Adrenal gland (tissue), 9 donors: ENCODE measurements at regions not wholly inside any gene's neighbourhood (a gene's known extent, or its start where the extent isn't known, plus 50 kb on each side); places are given as distances from the start of the nearest gene placed in this dataset.

Experiments used
- DNase-seq, 7 donors: peaks; one replicate each; pipeline ENCODE4 v3.0.0-alpha.2; 2019 to 2020
- H3K27ac ChIP-seq, 5 donors: fragments of 200-600 bp; sonication (generic) in 4 of 5; 1 replicate in 3 of 5; 2 replicates in 2 of 5; pipeline versions ENCODE4 v1.5.1 to v1.8.0; 2016 to 2020; ENCODE audit warnings: mild to moderate bottlenecking in 1 of 5
- H3K27me3 ChIP-seq: fragments of 200-600 bp; 2 replicates; pipeline ENCODE4 v1.8.0; 2021
- H3K36me3 ChIP-seq, 2 donors: fragments of 200-600 bp; replicated peaks in 1 of 2; 1 replicate in 1 of 2; 2 replicates in 1 of 2; pipeline versions ENCODE4 v1.5.1 to v1.8.0; 2018 to 2022
- H3K4me1 ChIP-seq, 2 donors: fragments of 200-600 bp; replicated peaks in 1 of 2; 1 replicate in 1 of 2; 2 replicates in 1 of 2; pipeline versions ENCODE4 v1.5.1 to v1.8.0; 2018 to 2021
- H3K4me3 ChIP-seq, 4 donors: fragments of 200-600 bp; sonication (generic) in 3 of 4; one replicate each; pipeline ENCODE4 v1.5.1; 2016 to 2018
- H3K9me3 ChIP-seq, 3 donors: fragments of 200-600 bp; sonication (generic) in 1 of 3; replicated peaks in 1 of 3; 1 replicate in 2 of 3; 2 replicates in 1 of 3; pipeline versions ENCODE4 v1.5.1 to v1.8.0; 2016 to 2021
- POLR2A ChIP-seq, 2 donors: fragments of 450-650 bp; IDR thresholded peaks; one replicate each; pipeline ENCODE4 v1.6.1; 2017; ENCODE audit warnings: antibody characterized with exemption in 2 of 2, mild to moderate bottlenecking in 2 of 2, moderate library complexity in 1 of 2
- WGBS, 4 donors: extraction: QIAGEN DNeasy Blood & Tissue Kit in 2 of 4; methylation state at CpG; one replicate each; pipeline versions ENCODE4 v1.1.5 to v1.1.7; 2013 to 2017; 5-methylcytosine and 5-hydroxymethylcytosine counted together
- intact Hi-C, 2 donors: fragments of 100-400 bp; cut with DNase I; formaldehyde crosslinking; loops; one replicate each; pipeline versions ENCODE4 v1.14.1 to v1.15.0; 2022 to 2023
- TF ChIP-seq, protein P1 (sequence below), 6 experiments: fragments of 450-650 bp in 4 of 6; fragments of 200-600 bp in 2 of 6; sonication (generic) in 1 of 6; IDR thresholded peaks; 1 replicate in 5 of 6; 2 replicates in 1 of 6; pipeline versions ENCODE4 v1.5.1 to v1.8.0; 2016 to 2021; ENCODE audit warnings: antibody characterized with exemption in 6 of 6, mild to moderate bottlenecking in 2 of 6, moderate library complexity in 1 of 6
- donor health status: healthy with polysubstance abuse.
- donor health status: Bipolar disorder and iron deficiency.
- donor health status: DM: yes; HTN: yes; CAD: no.
- donor health status: DM: no; HTN: no; CAD: no.
- donor health status: DM: no; HTN: no; CAD: no.

DNA sequence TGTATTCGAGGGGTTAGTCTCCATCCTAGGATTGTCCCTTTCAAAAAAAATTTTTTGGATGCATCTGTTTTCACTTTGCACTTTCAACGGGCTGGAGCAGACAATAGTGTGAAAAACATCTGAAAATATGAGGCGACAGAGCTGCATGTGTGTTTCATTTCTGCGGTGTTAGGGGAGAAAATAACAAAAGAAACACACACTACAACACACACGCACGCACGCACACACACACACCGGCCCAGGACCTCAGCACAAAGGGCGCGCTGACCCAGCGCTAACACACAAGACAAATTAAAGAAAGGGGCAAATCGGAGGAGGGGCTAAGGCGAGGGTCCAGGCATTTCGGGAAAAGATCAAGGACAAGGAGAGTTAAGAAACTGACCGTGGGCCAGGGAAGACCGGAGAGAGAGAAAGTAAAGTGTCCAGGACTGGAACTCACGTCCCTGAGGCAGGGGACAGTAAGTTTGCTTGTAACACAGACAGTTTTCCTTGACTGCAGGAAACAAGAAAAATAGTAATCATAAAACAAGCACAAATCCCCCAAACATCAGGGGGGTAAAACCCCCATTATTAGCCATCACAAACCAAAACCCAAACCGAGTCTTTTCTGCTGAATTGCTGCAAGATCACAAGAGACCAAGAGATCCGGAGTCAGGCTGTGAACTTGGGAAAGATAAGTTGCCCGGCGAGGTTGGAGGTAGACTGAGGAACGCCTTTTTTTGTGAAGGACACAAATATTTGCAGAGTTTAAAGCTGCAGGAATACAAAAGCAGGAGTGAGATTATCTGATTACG, 302.1 kb downstream of the PARP8 start:
- Histone ChIP-seq H3K4me3 (peak overlapping the region in 1 of 4 donors; percentile 61), H3K27me3 (peaks cover 65% of the 10 kb centered on the region), H3K27ac (no peak overlapping the region), H3K9me3 (no peaks in the 10 kb centered on the region), H3K4me1 (peaks cover 15 to 39% of the 10 kb centered on the region in 2 donors), H3K36me3 (no peaks in the 10 kb centered on the region)
- WGBS, 4 donors = 10 to 15% (median 12%) methylated on average over 23 of the region's 23 CpGs
- no peak for TF ChIP-seq POLR2A (IDR thresholded peaks at IDR 0.05)
- TF ChIP-seq, protein P1, sequence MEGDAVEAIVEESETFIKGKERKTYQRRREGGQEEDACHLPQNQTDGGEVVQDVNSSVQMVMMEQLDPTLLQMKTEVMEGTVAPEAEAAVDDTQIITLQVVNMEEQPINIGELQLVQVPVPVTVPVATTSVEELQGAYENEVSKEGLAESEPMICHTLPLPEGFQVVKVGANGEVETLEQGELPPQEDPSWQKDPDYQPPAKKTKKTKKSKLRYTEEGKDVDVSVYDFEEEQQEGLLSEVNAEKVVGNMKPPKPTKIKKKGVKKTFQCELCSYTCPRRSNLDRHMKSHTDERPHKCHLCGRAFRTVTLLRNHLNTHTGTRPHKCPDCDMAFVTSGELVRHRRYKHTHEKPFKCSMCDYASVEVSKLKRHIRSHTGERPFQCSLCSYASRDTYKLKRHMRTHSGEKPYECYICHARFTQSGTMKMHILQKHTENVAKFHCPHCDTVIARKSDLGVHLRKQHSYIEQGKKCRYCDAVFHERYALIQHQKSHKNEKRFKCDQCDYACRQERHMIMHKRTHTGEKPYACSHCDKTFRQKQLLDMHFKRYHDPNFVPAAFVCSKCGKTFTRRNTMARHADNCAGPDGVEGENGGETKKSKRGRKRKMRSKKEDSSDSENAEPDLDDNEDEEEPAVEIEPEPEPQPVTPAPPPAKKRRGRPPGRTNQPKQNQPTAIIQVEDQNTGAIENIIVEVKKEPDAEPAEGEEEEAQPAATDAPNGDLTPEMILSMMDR (IDR thresholded peaks at IDR 0.05) = no peak
- no peak for DNase-seq
- intact Hi-C loops = loop anchor here (5.0 to 10.0 kb wide), 2 partner anchors 1034 to 1036 kb away; no protein-coding TSS in a partner anchor

DNA sequence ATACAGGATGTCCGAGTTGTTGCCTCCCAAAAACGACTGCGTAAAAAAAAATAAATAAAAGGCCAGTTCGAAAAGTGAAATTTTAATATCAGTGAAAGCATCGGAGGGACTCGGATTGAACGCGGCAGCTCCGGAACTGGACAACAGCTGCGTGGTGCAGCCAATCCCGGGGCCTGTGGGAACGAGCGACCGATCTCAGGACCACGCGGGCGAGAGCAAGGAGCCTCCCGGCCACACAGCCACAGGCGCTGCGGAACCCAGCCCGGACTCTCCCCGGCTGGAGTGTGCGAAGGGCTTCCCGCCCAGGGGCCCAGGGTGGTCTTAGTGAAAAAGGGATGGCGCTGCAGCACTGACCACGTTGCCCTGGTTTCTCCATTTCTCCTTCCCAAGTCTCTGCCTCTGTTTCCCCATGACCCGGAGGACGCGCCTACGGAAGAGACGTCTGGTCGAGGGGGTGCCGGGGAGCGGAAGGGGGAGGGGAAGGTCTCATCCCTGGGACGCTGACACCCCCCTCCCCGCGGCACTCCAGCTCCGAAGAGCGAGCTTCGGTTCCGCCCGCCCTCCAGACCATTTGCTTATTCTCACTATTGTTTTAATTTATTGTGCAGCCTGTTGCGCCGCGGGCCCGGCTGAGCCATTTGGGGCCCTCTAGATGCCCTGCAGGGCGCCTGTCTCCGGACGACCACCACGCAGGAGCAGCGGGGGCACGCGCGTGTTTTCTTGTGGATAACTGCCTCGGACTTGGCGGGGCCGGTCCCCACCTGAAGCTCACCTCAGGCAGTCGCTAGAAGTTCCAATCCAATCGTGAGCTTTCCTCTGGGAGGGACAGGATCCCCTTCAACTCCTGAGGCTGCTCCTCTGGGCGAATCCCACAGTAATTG, 303.0 kb downstream of the PARP8 start:
- intact Hi-C loops = loop anchor here (5.0 to 10.0 kb wide), 2 partner anchors 1033 to 1035 kb away; no protein-coding TSS in a partner anchor
- Histone ChIP-seq H3K4me1 (peaks cover 10 to 31% of the 10 kb centered on the region in 2 donors), H3K4me3 (peak overlapping the region in 1 of 4 donors; percentile 61), H3K9me3 (no peaks in the 10 kb centered on the region), H3K27ac (peak overlapping the region in 1 of 5 donors; percentile 26), H3K36me3 (no peaks in the 10 kb centered on the region), H3K27me3 (peaks cover 61% of the 10 kb centered on the region)
- WGBS, 4 donors = 3 to 6% (median 4%) methylated on average over 47 to 60 of the region's 60 CpGs
- no peak for TF ChIP-seq POLR2A (IDR thresholded peaks at IDR 0.05)
- TF ChIP-seq, protein P1 (IDR thresholded peaks at IDR 0.05) = no peak
- peak in 1 of 7 donors; percentile 64 for DNase-seq

DNA sequence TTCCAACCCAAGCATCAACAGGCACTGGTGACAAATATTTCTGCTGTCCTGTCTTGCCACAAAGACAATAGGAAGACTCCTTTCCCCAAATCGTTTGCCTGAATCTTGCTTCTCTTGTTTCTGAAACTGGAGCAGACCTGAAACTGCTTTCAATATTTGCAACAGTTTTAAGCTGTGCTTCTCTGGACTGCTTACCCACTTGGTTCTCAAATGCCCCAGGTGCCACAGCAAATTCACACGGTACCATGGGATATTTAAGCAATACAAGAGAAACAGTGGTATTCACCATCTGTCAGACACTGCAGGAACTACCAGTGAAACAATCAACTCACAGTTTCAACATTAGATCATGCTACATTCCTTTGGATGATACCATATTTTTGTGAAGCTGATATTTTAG, 309.4 kb downstream of the PARP8 start:
- no peaks in the 10 kb centered on the region for H3K9me3 ChIP-seq
- H3K36me3 ChIP-seq = no peaks in the 10 kb centered on the region
- no peak overlapping the region for H3K27ac ChIP-seq
- no peaks in the 10 kb centered on the region for H3K4me1 ChIP-seq
- H3K4me3 ChIP-seq = no peak overlapping the region
- peaks cover 6% of the 10 kb centered on the region for H3K27me3 ChIP-seq
- WGBS, 4 donors = 55 to 70% (median 61%) methylated on average over 2 of the region's 2 CpGs
- intact Hi-C loops = no loop called here
- TF ChIP-seq, protein P1 (IDR thresholded peaks at IDR 0.05) = no peak
- TF ChIP-seq POLR2A (IDR thresholded peaks at IDR 0.05) = no peak
- DNase-seq = no peak

DNA sequence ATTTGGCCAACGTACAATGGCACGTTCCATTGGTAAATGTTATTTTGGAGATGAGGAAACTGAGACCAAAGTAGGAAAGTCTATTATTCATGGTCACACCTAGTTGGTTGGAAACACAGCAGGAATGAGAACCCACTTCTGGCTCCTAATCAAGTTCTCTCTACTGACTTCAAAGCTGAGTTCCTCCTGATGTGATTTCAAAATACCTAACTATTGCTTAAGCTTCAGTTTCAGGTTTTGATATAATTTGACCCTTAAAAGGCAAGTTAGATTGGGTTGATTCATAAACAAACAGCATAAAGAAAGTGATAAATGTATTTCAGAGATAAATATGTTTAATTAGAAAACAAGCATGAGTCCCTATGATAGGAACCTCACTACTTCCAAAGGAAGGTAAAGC, 312.5 kb downstream of the PARP8 start:
- DNase-seq = no peak
- Histone ChIP-seq H3K4me1 (no peaks in the 10 kb centered on the region), H3K4me3 (no peak overlapping the region), H3K36me3 (no peaks in the 10 kb centered on the region), H3K27ac (no peak overlapping the region), H3K27me3 (no peaks in the 10 kb centered on the region), H3K9me3 (no peaks in the 10 kb centered on the region)
- TF ChIP-seq POLR2A (IDR thresholded peaks at IDR 0.05) = no peak
- TF ChIP-seq, protein P1 (IDR thresholded peaks at IDR 0.05) = no peak
- intact Hi-C loops = no loop called here
- 79 to 89% (median 87%) methylated on average over 2 of the region's 2 CpGs for WGBS, 4 donors
